Stimulated activated CD8-positive, alpha-beta memory T cell treated with anti-CD3 and anti-CD28 coated beads, Interleukin-4, amount 100 ng/mL, for 1 hour (primary cell): ENCODE measurements at regions not wholly inside any gene's neighbourhood (a gene's known extent, or its start where the extent isn't known, plus 50 kb on each side); places are given as distances from the start of the nearest gene placed in this dataset.

Experiments
- DNase-seq, 2 donors: peaks; one replicate each; pipeline ENCODE4 v3.0.0-alpha.2; 2020; ENCODE audit warnings: low read depth in 2 of 2, low spot score in 1 of 2

DNA sequence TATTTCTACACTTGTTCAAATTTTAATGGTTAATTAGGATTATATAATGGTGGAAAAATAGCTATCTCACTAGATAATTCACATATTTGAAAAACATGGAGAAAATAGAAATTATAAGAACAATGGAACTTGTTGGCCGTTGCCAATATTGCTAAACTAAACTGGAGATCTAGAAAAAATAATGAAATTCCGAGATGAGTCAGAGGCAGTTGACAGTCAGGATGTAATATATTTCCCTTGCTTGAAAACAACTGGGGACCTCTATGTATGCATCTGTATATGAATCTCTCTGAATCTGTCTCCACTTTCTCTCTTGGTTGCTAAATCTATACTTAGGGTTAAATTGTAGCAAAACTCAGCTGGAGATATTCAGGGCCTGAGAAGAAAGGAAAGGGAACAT is 1108.2 kb upstream of the GJE1 start:
- DNase-seq, result no peak

DNA sequence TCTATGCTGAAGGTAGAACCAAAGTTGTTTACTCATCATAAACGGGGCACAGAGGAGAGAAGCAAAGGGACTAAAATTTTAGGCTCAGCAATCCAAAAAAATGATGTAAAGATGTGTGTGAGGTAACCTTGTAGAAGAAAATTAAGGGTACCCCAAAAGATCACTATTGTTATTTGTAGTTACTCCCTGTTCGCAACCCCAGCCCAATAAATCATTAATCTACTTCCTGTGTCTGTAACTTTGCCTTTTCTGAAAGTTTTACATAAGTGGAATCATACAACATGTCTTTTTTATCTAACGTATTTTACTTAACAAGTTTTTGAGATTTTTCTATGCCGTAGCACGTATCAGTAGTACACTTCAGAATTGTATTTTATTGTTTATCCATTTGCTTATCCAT is 1114.8 kb upstream of the GJE1 start:
- DNase-seq, result no peak

DNA sequence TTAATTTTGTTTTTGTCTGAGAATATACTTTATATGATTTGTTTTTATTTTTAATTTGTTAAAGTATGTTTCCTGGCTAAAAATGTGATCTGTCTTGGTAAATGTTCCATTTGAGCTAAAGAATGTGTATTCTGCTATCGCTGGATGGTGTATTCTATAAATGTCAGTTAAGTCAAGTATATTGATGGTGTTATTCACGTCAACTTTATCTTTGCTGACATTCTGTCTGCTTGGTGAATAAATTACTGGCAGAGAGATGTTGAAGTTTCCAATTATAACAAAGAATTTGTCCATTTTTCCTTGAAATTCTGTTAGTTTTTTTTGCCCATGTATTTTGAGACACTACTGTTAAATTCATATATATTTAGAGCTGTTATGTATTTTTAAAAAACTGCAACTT is 1131.8 kb upstream of the GJE1 start:
- no peak for DNase-seq

DNA sequence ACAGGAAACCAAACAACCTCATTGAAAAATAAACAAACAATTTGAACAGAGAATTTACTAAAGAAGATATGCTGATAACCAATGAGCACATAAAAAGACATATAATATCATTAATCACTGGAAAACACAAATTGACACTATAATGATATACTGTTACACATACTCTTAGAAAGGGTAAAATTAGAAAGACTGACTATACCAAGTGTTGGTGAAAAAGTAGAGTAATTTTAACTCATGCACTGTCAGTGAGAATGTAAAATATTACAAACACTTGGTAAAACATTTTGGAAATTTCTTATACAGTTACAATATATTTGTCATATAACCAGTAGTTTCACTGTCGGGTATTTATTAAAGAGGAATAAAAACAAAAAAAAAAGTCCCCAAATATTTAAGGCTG is 1139.2 kb upstream of the GJE1 start:
- DNase-seq, result no peak

DNA sequence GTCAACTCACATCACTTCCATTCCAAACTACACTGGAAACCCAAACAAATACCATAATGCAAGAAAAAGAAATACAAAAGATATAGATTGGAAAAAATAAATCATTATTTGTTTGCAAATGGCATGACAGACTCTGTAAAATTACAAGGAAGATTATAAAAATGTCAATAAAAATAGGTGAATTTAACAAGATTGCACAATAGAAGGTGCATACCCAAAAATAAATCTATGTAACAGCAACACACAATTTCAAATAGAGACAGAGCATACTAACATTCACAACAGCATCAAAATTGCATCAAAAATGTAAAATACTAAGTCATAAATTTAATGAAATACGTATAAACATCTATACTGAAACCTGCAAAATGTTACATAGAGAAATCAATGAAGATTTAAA is 1140.0 kb upstream of the GJE1 start:
- DNase-seq, result no peak

DNA sequence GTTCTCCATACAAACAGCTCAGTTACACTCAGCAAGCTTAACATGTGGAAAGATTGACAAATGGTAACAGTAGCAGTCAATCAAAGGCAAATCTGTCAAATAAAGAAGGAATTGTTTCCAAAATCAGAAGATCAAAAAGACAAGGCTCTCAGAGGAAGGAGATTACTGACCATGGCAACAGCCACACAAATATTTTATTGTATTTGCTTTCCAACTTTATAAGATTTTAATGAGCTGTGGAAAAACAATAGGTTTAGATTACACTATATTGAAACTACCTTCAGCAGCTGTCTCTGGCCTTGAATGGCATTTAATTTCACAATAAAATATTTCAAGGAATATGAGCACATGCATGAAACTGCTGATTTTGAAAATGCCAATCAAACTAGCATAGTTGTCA is 1143.9 kb upstream of the GJE1 start:
- no peak for DNase-seq

DNA sequence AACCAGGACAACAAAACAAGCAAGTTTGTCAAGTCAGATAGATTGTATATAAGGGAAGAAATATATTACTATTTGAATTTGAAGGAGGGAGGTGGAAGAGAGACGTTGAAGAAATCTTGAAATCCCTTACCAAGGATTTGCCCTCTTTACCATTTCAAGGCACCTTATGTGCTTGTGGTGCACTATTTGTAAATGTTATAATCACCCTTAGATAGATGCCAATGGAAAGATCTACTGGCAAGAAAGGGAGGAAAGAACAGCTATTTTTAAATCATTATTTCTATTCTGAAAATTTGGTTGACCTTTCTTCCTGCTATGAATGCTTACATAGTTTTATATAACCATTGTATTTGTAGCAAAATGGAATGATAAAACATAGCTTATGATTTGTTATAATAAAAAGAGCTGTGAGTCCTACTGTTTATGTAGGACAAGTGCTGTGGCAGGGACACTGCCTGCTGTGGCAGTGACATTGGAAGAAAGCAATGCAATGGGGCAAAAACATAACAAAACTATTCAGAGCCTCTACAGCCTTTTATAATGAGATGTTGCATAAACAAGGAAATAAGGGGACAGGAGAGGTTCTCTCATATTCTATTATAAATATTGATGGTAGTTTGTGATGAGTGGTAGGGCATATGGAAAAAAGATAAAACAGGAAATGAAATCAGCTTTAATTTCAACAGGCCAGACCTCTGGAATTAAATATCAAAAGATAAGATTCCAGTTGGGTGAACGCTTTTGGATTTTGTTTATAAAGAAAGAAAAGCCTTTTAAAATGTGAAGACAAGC is 1145.2 kb upstream of the GJE1 start:
- no peak for DNase-seq

DNA sequence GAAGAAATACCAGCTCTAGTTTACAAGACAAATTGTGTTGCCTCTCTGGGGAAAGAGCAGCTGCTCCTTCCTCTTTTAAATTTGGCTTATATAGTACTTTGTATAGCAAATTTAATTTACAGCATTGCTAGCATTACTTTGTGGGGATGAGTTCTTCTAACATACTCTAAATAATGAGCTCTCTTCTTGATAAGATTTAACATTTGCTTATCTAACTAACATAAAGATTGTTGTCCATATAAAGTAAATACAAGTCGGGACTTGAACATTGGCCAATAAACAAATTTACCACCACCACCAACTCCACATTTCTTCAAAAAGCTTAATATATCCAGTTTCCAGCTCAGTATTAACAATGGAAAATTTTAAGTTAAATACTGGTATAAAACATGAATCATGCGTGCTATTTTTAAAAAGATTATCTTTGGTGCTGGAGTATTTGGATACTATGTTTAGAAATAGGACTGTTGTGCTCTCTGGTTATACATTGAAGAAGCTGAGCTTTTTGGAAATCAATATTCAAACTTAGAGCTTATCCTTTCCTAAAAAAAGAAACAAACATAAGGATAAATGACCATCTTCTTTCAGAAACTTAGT is 1146.9 kb upstream of the GJE1 start:
- no peak for DNase-seq

DNA sequence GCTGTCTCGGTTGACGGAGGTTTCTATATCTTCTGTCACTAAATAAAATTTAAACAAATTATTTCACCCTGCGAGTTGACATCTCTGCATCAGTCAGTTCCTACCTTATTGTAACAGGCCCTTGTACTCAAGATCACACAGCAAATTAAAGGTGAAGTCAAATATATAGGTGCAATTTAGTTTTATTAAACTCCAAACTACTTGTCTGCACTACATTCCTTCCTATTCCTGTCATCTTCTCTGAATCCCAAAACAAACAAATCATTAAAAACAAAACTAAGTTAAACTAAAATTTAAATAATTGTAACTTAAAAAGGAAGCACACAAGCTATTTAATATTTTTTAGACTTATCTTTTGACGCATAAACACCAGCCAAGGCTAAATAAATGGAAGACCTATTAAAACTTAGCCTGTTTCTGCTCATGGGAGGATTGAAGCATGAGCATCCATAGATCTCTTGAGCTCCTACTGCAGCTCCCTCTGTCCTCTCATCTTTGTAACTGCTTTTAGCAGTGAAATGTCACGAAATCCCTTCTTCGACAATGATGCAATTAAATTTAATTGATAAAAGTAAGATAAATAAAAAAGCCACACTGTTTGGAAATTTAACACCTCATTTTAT is 1152.3 kb upstream of the GJE1 start:
- DNase-seq, result no peak

DNA sequence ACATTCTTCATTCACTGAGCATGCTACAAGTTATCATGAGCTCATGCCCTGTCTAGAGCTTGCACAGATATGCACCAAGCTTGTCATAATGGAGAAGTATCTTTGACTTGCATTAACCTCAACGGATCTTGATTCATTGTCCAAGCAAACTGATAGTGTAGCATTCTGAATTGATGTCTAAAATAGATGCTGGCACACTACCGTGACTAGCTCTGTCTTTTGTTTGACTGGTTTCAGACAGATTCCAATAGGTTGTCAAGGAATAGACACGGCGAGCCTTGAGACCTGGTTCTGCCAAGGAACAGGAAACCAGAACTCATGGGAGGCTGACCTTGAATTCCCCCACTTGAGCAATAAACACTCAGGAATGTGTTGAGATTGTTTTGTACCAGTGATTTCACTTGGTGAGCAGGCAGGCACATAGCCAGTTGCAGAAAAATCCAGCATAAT is 1153.1 kb upstream of the GJE1 start:
- no peak for DNase-seq

DNA sequence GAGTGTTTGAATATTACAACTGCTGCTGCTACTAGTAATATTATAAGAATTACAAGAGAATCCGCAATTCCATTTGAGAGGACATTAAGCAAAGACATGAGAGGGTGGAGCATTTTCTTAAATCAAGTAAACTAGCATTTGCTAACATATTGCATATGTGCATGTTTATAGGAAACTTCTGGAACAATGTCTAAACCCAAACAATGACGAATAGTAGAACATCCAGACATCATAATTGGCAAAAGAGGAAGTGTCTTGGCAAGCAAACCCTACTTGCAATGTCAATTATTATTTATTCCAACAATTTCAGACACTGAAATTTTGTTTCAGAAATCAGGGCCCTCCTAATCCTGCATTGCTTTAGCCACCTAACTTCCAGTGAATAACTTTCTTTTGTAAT is 1155.3 kb upstream of the GJE1 start:
- DNase-seq, result no peak

DNA sequence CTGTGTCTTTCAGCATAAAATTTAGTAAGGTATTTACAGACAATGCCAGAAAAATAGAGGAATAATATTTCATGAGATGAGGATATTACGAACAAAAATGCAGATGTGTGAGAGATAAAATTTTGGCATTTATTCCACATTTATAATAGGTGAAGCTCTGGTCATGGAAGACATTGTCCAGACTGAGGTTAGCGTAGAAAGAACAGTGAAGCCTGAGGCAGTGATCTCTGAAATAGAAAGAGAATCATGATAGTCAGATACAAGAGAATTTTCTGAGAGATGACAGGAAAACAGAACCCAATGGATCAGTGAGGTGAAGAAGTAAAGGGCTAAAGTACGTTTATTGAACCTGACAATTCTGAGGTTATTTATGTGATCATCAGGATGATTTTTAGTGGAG is 1155.9 kb upstream of the GJE1 start:
- no peak for DNase-seq

DNA sequence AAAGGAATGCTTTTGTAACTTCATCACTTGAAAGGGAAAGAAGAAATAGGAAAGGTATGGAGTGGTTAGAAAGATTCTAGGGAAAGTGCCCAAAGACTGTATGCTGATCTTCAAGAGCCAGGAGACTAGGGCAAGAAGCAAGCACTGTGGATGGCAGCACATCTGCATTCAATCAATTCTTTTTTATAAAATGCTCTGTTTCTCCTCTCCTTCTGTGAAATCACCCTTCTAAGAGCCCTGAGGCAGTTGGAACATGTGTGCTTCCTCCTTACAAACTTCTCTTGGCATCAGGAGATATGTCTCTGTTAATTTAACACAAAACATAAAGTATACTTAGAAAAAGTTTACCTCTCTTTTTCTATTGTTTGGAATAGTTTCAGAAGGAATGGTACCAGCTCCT is 1162.2 kb upstream of the GJE1 start:
- no peak for DNase-seq

DNA sequence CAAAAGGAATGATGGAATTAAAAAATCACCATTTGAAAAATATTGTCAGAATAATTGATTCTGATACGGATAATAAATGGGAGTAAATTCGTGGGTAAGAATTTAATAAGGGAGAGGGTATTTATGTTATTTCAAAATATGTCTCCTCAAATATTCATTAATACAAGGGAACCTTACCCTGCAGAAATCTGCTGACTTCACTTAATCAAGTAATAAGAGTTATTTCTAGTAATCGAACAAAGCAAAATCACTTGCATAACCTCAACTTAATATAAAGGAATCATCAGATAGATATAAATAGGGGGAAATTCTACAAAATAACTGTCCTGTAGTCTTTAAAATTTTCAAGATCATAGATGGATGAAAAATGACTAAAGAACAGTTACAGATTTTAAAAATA is 1164.7 kb upstream of the GJE1 start:
- no peak for DNase-seq

DNA sequence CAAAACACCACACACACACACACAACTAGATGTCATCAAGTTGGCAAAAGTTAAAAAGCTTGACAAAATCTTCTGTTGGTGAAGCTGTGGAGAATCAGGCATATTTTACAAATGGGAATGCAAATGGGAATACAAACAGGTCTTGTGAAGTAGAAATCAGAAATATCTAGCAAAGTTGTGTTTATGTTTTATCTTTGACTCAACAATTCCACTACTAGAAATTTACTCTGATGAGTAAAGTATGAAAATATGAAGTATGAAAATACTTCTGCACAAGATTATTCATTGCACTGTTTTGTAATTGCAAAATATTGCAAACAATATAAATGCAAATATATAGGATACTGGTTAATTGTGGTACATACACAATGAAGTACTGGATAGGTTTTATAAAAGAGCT is 1166.0 kb upstream of the GJE1 start:
- DNase-seq, result no peak

DNA sequence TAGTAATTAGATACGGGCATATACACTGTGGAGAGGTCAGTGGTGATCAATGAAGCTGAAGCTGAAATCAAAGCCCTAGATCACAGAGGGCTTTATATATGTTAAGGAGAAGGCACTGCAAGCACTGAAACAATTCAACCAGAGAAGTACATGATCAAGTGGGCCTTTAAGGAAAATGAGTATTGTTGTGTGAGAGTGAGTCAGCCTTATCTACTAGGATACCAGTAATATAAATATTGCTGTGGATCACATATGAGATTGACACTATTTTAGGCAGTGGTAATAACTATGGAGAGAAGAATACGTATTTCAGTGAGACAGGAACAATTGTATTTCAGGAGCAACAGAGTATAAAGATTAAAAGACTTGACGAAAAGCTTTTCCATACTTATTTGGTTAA is 1172.2 kb upstream of the GJE1 start:
- no peak for DNase-seq

DNA sequence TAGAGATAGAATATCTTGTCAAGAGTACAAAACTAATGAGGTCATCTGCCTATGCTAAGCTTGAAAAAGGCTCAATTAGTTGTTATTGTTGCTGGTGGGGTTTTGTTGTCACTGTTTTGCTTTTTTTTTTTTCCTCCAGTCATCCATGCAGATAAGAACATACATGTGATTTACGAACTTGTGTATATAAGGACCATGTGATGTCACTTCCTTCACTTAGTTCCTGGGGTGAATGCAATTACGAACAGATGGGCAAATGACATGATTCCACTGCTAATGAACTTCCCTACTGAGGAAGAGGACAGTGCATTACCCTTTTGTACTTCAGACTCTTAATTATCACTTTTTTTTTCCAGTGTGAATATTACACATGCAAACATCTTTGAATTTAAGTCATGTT is 1175.3 kb upstream of the GJE1 start:
- no peak for DNase-seq

DNA sequence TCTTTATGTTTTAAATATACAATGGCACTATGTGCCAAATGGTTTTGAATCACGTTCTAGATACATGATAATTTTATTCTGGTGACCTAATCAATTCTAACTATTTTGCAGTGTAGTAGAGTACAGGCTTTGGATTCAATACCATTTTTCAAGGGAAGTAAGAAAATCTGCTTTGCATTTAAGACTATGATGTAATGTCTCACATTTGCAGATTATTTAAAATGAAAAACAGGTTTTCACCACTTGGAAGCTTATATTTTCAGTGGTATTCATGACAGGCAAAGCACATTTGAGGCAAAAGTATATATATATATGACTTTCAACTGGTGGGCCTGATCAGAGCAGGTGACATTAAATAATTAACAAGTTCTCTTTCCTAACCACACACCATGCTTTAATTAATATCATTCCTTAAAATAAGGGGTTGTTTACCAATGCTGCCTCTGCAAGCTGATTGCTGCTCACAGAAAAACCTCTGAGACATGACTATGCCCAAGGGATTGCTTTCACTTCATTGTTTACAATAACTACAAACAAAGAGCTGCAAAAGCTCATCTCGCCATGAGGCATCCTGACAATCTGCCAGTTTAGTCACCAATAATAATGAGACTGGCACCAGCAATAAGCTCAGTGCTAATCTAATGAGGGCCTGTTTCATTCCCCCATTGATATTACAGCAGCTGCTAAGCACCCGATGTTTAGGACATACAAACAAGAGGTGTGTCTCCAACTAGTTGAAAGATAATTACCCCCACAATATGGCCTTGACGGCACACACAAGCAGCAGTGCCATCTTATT is 1176.0 kb upstream of the GJE1 start:
- DNase-seq, result no peak

DNA sequence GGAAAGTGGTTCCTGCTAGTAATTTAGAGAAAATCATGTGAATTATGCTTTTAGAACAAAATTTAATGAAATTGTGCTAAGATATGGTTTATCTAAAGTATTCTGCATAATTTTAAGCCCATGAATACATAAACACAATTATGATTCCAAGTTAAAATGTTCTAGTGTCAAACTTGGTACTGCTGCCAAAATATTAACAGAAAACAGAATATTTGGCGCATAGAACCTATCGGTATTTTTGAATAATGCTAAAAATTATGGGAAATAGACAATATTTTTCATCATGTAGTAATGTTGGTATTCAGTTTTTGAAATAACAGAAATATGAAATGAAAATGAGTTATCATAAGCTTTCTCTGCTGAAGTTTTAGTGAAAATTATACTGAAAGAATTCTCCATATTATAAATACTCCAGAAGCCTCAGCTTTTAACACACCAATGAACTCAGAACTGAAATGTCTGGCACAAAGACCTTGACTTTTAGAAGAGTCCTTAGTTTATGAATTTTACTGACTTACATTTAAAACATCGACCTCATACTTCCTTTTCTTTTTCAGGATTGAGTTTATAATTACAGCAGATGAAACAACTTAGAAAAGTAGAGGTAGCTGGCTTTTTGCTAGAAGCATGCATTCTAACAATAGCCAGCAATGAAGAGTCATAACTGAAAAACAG is 1192.3 kb upstream of the GJE1 start:
- DNase-seq, result no peak

DNA sequence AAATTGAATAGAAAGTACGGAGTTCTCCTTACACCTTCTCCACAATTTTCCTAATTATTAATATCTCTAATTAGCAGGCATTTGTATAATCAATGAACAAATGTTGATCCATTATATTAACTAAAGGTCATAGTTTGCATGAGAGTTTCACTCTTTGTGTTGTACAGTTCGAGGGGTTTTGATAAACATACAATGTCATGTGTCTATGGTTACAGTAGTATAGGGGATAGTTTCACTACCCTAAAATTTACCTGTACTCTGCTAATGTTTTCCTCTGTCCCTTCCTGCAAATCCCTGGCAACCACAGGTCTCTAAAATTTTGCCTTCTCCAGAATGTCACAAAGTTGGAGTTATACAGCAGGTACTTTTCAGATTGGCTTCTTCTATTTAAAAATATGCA is 1199.8 kb upstream of the GJE1 start:
- DNase-seq, result no peak

DNA sequence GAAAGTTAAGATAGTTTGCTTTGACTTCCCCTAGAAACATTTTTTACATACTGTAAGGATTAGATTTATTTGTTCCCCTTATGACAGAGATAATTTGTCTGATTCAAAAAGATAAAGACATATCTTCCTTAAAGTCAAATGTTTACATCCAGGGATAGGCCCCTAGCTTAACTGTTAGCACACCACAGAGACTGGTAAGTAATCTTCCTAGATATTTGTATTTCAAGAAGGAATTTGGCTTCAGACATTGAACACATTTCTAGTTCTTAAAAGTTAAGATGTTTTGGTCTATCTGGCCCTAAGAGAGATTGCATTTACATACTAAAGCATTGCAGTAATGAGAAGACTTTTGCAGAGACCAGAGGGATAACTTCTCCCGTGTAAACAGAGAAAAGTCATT is 1201.1 kb upstream of the GJE1 start:
- no peak for DNase-seq
